ENCODE measurements at regions not wholly inside any gene's neighbourhood (a gene's known extent, or its start where the extent isn't known, plus 50 kb on each side); places are given as distances from the start of the nearest gene placed in this dataset.

- Mint-ChIP-seq H3K27ac (no peak overlapping the region), H3K27me3 (no peaks in the 10 kb centered on the region), H3K36me3 (ENCODE audit: low read depth) (no peaks in the 10 kb centered on the region), H3K9me3 (no peaks in the 10 kb centered on the region), H3K4me1 (no peaks in the 10 kb centered on the region), H3K4me3 (no peak overlapping the region)
- no peak for ATAC-seq
- no peak for DNase-seq
These were observed 52.0 kb upstream of the DDX18 start for GRCh38 chr2:117762454-117762853.

GRCh38 chr2:117763804-117764203 is 50.7 kb upstream of the DDX18 start:
- Mint-ChIP-seq H3K36me3 (ENCODE audit: low read depth) (no peaks in the 10 kb centered on the region), H3K27ac (no peak overlapping the region), H3K9me3 (no peaks in the 10 kb centered on the region), H3K4me1 (no peaks in the 10 kb centered on the region), H3K4me3 (no peak overlapping the region), H3K27me3 (peaks cover 3% of the 10 kb centered on the region)
- no peak for DNase-seq
- no peak for ATAC-seq
